ENCODE measurements at regions not wholly inside any gene's neighbourhood (a gene's known extent, or its start where the extent isn't known, plus 50 kb on each side); places are given as distances from the start of the nearest gene placed in this dataset.

GRCh38 chr2:51243892-51244535, 212.1 kb upstream of the NRXN1 start:
- no peak overlapping the region for H3K4me3 ChIP-seq (ENCODE audit: low read length)
- no peak overlapping the region for H3K9ac ChIP-seq (ENCODE audit: low read depth, low read length)
- no peak overlapping the region for H3K27ac ChIP-seq (ENCODE audit: low read length)
- H3K27me3 ChIP-seq (ENCODE audit: insufficient read depth, low read length), result no peaks in the 10 kb centered on the region
- H3K4me1 ChIP-seq (ENCODE audit: insufficient read depth, low read length), result no peaks in the 10 kb centered on the region
- H3K9me3 ChIP-seq (ENCODE audit: insufficient read depth, low read depth, low read length), result no peaks in the 10 kb centered on the region
- H3K36me3 ChIP-seq (ENCODE audit: insufficient read depth, low read depth, low read length), result no peaks in the 10 kb centered on the region

DNA sequence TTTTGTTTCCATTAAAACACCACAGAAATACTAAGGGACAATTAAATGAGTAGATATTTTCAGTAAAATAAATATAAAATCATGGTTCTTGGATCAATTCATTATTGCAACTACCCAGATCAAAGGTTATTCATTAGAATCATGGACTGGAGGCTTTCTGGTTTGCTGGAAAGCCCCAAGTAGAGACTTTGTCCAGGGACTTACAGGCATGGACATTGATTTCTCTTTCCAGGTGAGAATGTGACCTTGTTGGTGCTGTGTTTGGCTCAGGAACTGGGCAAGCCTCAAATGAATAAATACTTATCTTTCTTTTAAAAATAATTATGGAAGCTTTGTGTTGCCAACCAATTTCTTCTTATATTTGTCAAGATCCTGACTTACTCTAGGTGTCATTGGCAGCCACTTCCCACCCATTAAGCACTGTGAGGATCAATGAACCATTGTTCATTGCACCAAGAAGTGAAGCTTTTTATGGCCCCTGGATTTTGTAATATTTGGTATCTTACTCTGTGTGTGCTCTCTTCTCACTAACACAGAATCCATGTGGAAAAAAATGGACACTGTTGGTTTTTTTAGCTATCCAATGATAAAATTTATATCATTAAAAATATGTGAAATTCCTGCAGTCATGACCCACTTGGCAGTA, 205.8 kb upstream of the NRXN1 start:
- peaks cover 9% of the 10 kb centered on the region for H3K9me3 ChIP-seq (ENCODE audit: insufficient read depth, low read depth, low read length)
- H3K27me3 ChIP-seq (ENCODE audit: insufficient read depth, low read length), result no peaks in the 10 kb centered on the region
- no peak overlapping the region for H3K4me3 ChIP-seq (ENCODE audit: low read length)
- no peaks in the 10 kb centered on the region for H3K4me1 ChIP-seq (ENCODE audit: insufficient read depth, low read length)
- H3K36me3 ChIP-seq (ENCODE audit: insufficient read depth, low read depth, low read length), result no peaks in the 10 kb centered on the region
- H3K9ac ChIP-seq (ENCODE audit: low read depth, low read length), result no peak overlapping the region
- H3K27ac ChIP-seq (ENCODE audit: low read length), result no peak overlapping the region

DNA sequence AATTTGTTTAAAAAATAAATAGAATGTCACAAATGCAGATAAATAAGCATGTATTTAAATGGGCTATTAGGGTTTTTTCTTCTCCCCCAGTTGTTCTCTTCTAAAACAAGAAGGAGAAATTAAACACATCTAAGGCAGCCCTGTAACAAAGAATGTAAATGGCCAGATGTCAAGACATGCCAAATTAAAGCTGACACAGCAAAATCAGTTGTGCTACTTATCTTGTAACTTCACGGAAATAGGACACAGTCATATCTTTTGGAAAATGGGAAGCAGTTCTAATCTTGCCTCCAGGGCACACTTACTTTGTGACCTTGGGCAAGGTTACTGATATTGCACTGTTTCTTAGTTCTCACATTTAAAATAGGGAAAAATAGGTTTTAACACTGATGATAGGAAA, 200.1 kb upstream of the NRXN1 start:
- H3K4me1 ChIP-seq (ENCODE audit: insufficient read depth, low read length), result no peaks in the 10 kb centered on the region
- no peak overlapping the region for H3K27ac ChIP-seq (ENCODE audit: low read length)
- H3K4me3 ChIP-seq (ENCODE audit: low read length), result no peak overlapping the region
- peaks cover 9% of the 10 kb centered on the region for H3K9me3 ChIP-seq (ENCODE audit: insufficient read depth, low read depth, low read length)
- H3K36me3 ChIP-seq (ENCODE audit: insufficient read depth, low read depth, low read length), result no peaks in the 10 kb centered on the region
- H3K27me3 ChIP-seq (ENCODE audit: insufficient read depth, low read length), result no peaks in the 10 kb centered on the region
- H3K9ac ChIP-seq (ENCODE audit: low read depth, low read length), result no peak overlapping the region

DNA sequence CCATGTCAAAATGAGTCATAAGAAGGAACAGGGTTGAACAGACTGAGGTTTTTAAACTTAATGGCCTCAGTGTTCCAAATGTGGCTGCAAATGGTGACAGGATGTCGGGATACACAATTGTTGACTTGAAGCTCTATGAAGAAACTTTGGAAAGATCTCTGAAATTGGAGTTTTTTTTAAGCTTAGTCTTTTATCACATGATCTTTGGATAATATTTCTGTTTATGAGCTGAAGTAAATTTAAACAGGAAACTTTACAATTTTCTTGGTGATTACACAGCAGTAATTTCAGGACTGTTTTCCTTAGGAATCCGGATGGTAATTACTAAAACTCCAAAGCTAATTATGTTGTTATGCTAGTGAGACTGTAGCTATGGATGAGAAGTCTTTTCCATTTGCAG, 199.1 kb upstream of the NRXN1 start:
- Histone ChIP-seq H3K27me3 (ENCODE audit: insufficient read depth, low read length) (no peaks in the 10 kb centered on the region), H3K4me3 (ENCODE audit: low read length) (no peak overlapping the region), H3K36me3 (ENCODE audit: insufficient read depth, low read depth, low read length) (no peaks in the 10 kb centered on the region), H3K9ac (ENCODE audit: low read depth, low read length) (no peak overlapping the region), H3K4me1 (ENCODE audit: insufficient read depth, low read length) (no peaks in the 10 kb centered on the region), H3K9me3 (ENCODE audit: insufficient read depth, low read depth, low read length) (peaks cover 9% of the 10 kb centered on the region), H3K27ac (ENCODE audit: low read length) (no peak overlapping the region)

- Histone ChIP-seq H3K4me3 (ENCODE audit: low read length) (no peak overlapping the region), H3K9ac (ENCODE audit: low read depth, low read length) (no peak overlapping the region), H3K36me3 (ENCODE audit: insufficient read depth, low read depth, low read length) (no peaks in the 10 kb centered on the region), H3K27me3 (ENCODE audit: insufficient read depth, low read length) (no peaks in the 10 kb centered on the region), H3K27ac (ENCODE audit: low read length) (no peak overlapping the region), H3K4me1 (ENCODE audit: insufficient read depth, low read length) (peaks cover 5% of the 10 kb centered on the region; the same call in 1 of the 2 replicates), H3K9me3 (ENCODE audit: insufficient read depth, low read depth, low read length) (no peaks in the 10 kb centered on the region)
These were observed 193.4 kb upstream of the NRXN1 start for GRCh38 chr2:51225377-51225776.

GRCh38 chr2:51224790-51225189, 192.9 kb upstream of the NRXN1 start:
- no peak overlapping the region for H3K4me3 ChIP-seq (ENCODE audit: low read length)
- peaks cover 10% of the 10 kb centered on the region; the same call in 1 of the 2 replicates for H3K4me1 ChIP-seq (ENCODE audit: insufficient read depth, low read length)
- no peak overlapping the region for H3K9ac ChIP-seq (ENCODE audit: low read depth, low read length)
- H3K27me3 ChIP-seq (ENCODE audit: insufficient read depth, low read length), result no peaks in the 10 kb centered on the region
- no peaks in the 10 kb centered on the region for H3K36me3 ChIP-seq (ENCODE audit: insufficient read depth, low read depth, low read length)
- H3K27ac ChIP-seq (ENCODE audit: low read length), result no peak overlapping the region
- H3K9me3 ChIP-seq (ENCODE audit: insufficient read depth, low read depth, low read length), result no peaks in the 10 kb centered on the region

GRCh38 chr2:51222106-51222505, 190.2 kb upstream of the NRXN1 start:
- Histone ChIP-seq H3K27me3 (ENCODE audit: insufficient read depth, low read length) (no peaks in the 10 kb centered on the region), H3K27ac (ENCODE audit: low read length) (no peak overlapping the region), H3K9ac (ENCODE audit: low read depth, low read length) (no peak overlapping the region), H3K4me1 (ENCODE audit: insufficient read depth, low read length) (peaks cover 16% of the 10 kb centered on the region; the same call in 1 of the 2 replicates), H3K9me3 (ENCODE audit: insufficient read depth, low read depth, low read length) (no peaks in the 10 kb centered on the region), H3K4me3 (ENCODE audit: low read length) (no peak overlapping the region), H3K36me3 (ENCODE audit: insufficient read depth, low read depth, low read length) (no peaks in the 10 kb centered on the region)

DNA sequence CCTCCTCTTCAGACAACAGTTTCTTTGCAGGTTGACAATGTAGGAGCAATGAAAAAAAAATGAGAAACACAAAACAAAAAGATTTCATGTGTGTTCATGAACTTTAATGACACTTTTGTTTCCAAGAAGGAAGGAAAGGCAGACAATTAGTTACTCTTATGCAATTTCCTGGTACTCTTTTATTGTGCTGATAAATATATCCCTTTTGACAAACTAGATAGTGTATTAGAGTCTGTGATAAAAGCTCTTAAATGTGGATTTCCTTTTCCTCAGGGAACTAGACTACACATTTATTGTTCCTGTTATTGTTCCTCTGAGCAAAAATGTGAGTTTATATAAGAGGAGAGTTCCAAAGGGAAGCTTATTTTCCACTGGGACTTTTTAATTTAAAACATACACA, 188.7 kb upstream of the NRXN1 start:
- Histone ChIP-seq H3K4me3 (ENCODE audit: low read length) (no peak overlapping the region), H3K9me3 (ENCODE audit: insufficient read depth, low read depth, low read length) (no peaks in the 10 kb centered on the region), H3K27me3 (ENCODE audit: insufficient read depth, low read length) (no peaks in the 10 kb centered on the region), H3K4me1 (ENCODE audit: insufficient read depth, low read length) (peaks cover 16% of the 10 kb centered on the region; the same call in 1 of the 2 replicates), H3K9ac (ENCODE audit: low read depth, low read length) (no peak overlapping the region), H3K36me3 (ENCODE audit: insufficient read depth, low read depth, low read length) (no peaks in the 10 kb centered on the region), H3K27ac (ENCODE audit: low read length) (no peak overlapping the region)

DNA sequence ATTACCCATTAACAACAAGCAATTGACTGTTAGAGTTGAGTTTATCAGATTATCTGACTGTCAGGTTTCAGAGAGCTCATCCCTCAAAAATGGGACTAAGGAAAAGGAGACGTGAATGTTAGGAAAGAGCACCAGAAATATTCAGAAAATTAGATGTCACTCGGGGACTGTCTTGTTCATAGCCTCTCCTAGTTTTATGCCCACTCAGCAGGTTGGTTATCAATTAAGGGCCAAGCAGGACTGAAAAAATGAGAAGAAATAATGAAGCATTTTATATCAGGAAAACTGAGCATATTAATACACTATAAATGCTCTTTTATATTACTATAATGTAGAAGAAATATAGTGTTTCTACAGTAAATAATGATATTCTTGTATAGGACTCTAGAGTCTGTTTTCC, 188.1 kb upstream of the NRXN1 start:
- Histone ChIP-seq H3K9me3 (ENCODE audit: insufficient read depth, low read depth, low read length) (no peaks in the 10 kb centered on the region), H3K4me3 (ENCODE audit: low read length) (no peak overlapping the region), H3K36me3 (ENCODE audit: insufficient read depth, low read depth, low read length) (no peaks in the 10 kb centered on the region), H3K4me1 (ENCODE audit: insufficient read depth, low read length) (peaks cover 16% of the 10 kb centered on the region; the same call in 1 of the 2 replicates), H3K9ac (ENCODE audit: low read depth, low read length) (no peak overlapping the region), H3K27ac (ENCODE audit: low read length) (no peak overlapping the region), H3K27me3 (ENCODE audit: insufficient read depth, low read length) (no peaks in the 10 kb centered on the region)

GRCh38 chr2:51219468-51219867, 187.5 kb upstream of the NRXN1 start:
- H3K36me3 ChIP-seq (ENCODE audit: insufficient read depth, low read depth, low read length), result no peaks in the 10 kb centered on the region
- no peaks in the 10 kb centered on the region for H3K9me3 ChIP-seq (ENCODE audit: insufficient read depth, low read depth, low read length)
- H3K4me1 ChIP-seq (ENCODE audit: insufficient read depth, low read length), result peaks cover 16% of the 10 kb centered on the region; the same call in 1 of the 2 replicates
- H3K9ac ChIP-seq (ENCODE audit: low read depth, low read length), result no peak overlapping the region
- no peak overlapping the region for H3K4me3 ChIP-seq (ENCODE audit: low read length)
- no peaks in the 10 kb centered on the region for H3K27me3 ChIP-seq (ENCODE audit: insufficient read depth, low read length)
- no peak overlapping the region for H3K27ac ChIP-seq (ENCODE audit: low read length)

DNA sequence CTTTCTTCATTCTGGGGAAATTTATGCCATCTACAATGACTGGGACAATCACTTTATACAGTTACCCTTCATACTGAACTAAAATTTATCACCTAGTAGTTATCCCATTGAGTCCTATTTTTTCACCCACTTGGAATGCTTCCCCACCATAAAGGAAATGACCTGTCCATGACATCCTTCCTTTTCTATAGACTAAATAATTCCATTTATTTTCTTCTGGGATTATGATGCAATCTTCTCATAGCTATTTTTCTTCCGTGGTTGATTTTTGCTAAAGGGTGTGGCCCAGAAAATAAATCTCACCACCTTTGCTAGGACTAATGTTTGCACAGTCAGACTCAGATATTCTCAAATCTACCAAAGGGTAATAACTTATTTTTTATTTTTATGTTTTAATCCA, 186.1 kb upstream of the NRXN1 start:
- Histone ChIP-seq H3K4me3 (ENCODE audit: low read length) (no peak overlapping the region), H3K27me3 (ENCODE audit: insufficient read depth, low read length) (no peaks in the 10 kb centered on the region), H3K9me3 (ENCODE audit: insufficient read depth, low read depth, low read length) (no peaks in the 10 kb centered on the region), H3K4me1 (ENCODE audit: insufficient read depth, low read length) (peaks cover 16% of the 10 kb centered on the region; the same call in 1 of the 2 replicates), H3K27ac (ENCODE audit: low read length) (no peak overlapping the region), H3K36me3 (ENCODE audit: insufficient read depth, low read depth, low read length) (no peaks in the 10 kb centered on the region), H3K9ac (ENCODE audit: low read depth, low read length) (no peak overlapping the region)

DNA sequence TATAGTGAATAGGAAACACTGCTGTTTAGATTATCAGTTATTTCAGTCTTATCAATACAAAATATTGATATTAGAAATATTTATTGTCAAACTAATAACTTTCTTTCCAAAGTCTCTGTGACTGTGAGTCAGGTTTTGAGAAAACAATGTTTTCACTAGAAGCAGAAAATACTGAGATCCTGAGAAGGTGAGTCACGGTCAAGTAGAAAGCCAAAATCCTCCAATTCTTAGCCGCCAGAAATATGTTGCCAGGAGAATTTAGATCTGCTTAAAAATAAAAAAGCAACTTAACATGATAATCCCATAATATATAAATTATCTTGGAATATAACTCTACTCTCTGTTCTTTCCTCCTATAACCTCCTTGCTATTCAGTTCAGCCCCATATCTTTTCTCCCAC, 181.9 kb upstream of the NRXN1 start:
- Histone ChIP-seq H3K36me3 (ENCODE audit: insufficient read depth, low read depth, low read length) (no peaks in the 10 kb centered on the region), H3K27ac (ENCODE audit: low read length) (no peak overlapping the region), H3K9me3 (ENCODE audit: insufficient read depth, low read depth, low read length) (no peaks in the 10 kb centered on the region), H3K27me3 (ENCODE audit: insufficient read depth, low read length) (no peaks in the 10 kb centered on the region), H3K9ac (ENCODE audit: low read depth, low read length) (no peak overlapping the region), H3K4me3 (ENCODE audit: low read length) (no peak overlapping the region), H3K4me1 (ENCODE audit: insufficient read depth, low read length) (no peaks in the 10 kb centered on the region)
